Stomach (tissue), 8 donors: ENCODE measurements at regions not wholly inside any gene's neighbourhood (a gene's known extent, or its start where the extent isn't known, plus 50 kb on each side); places are given as distances from the start of the nearest gene placed in this dataset.

Experiments
- DNase-seq, 2 donors: peaks; one replicate each; pipeline versions ENCODE4 v3.0.0 to v3.0.0-alpha.2; 2013 to 2019
- H3K27ac ChIP-seq, 5 donors: fragments of 200-600 bp in 4 of 5; sonication (generic) in 4 of 5; one replicate each; pipeline ENCODE4 v1.5.1; 2013 to 2019; ENCODE audit warnings: mild to moderate bottlenecking in 1 of 5, moderate library complexity in 1 of 5
- H3K27me3 ChIP-seq, 3 donors: fragments of 200-600 bp; sonication (generic); one replicate each; pipeline ENCODE4 v1.5.1; 2017 to 2019; ENCODE audit warnings: mixed run types in 1 of 3
- H3K36me3 ChIP-seq, 4 donors: fragments of 200-600 bp; sonication (generic); 1 replicate in 3 of 4; 2 replicates in 1 of 4; pipeline ENCODE4 v1.5.1; 2016 to 2019
- H3K4me1 ChIP-seq, 4 donors: fragments of 200-600 bp; sonication (generic); one replicate each; pipeline ENCODE4 v1.5.1; 2016 to 2019
- H3K4me3 ChIP-seq, 4 donors: fragments of 200-600 bp; sonication (generic) in 3 of 4; one replicate each; pipeline ENCODE4 v1.5.1; 2016 to 2019; ENCODE audit warnings: mild to moderate bottlenecking in 1 of 4
- H3K9me3 ChIP-seq, 4 donors: fragments of 200-600 bp; sonication (generic); one replicate each; pipeline ENCODE4 v1.5.1; 2016 to 2019
- EP300 ChIP-seq: sonication (generic); formaldehyde crosslinking; IDR thresholded peaks from one replicate; pipeline ENCODE4 v1.6.1; 2017; ENCODE audit warnings: antibody characterized with exemption
- POLR2A ChIP-seq, 4 donors: fragments of 450-650 bp; IDR thresholded peaks; one replicate each; pipeline ENCODE4 v1.6.1; 2016; ENCODE audit warnings: antibody characterized with exemption in 4 of 4, control low read depth in 2 of 4, mild to moderate bottlenecking in 1 of 4, moderate library complexity in 1 of 4
- POLR2AphosphoS5 ChIP-seq, 3 donors: sonication (generic); formaldehyde crosslinking; IDR thresholded peaks; one replicate each; pipeline ENCODE4 v1.6.1; 2016; ENCODE audit warnings: antibody characterized with exemption in 3 of 3
- WGBS, 5 donors: extraction: QIAGEN DNeasy Blood & Tissue Kit in 3 of 5; methylation state at CpG; one replicate each; pipeline versions ENCODE4 v1.1.5 to v1.1.7; 2013 to 2018; 5-methylcytosine and 5-hydroxymethylcytosine counted together
- intact Hi-C: fragments of 100-400 bp; cut with DNase I; formaldehyde crosslinking; loops from one replicate; pipeline ENCODE4 v1.15.1; 2023; ENCODE audit warnings: low total_unique reads
- TF ChIP-seq, protein P1 (sequence below), 7 experiments: fragments of 450-650 bp in 4 of 7; fragments of 200-600 bp in 3 of 7; sonication (generic) in 3 of 7; IDR thresholded peaks; one replicate each; pipeline ENCODE4 v1.5.1; 2016 to 2019; ENCODE audit warnings: antibody characterized with exemption in 7 of 7, control low read depth in 2 of 7, mild to moderate bottlenecking in 1 of 7
- donor health status: healthy with polysubstance abuse.
- donor health status: Bipolar disorder and iron deficiency.
- donor health status: healthy.

DNA sequence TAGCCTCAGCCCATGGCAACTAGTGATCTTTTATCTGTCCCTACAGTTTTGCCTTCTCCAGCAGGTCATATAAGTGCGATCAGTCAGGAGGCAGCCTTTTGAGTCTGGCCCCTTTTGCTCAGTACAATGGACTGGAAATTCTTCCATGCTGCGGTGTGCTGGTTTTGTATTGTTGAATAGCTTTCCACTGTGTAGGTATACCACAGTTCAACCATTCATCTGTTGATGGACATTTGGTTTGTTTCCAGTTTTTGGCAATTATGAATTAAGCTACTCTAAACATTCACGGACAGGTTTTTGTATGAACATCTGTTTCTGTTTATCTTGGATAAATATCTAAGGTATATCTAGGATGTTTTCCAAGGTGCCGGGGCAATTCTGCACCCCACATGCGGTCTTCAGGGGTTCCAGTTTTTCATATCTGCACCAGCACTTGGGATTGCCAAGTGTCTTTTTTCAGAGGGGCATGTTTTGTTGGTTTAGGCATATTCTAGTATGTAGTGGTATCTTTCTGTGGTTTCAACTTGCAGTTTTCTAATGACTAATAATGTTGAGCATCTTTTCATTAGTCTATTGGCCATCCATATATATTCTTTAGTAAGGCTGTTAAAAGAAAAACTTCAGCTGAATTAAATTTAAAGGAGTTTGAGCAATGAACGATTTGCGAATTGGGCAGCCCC lies 141.0 kb downstream of the TFAP2C start:
- DNase-seq = no peak
- H3K9me3 ChIP-seq = peaks cover 0 to 4% (median 0%) of the 10 kb centered on the region in 4 donors
- intact Hi-C loops = no loop called here
- no peak overlapping the region for H3K27ac ChIP-seq
- H3K4me1 ChIP-seq = no peaks in the 10 kb centered on the region
- no peaks in the 10 kb centered on the region for H3K36me3 ChIP-seq
- H3K4me3 ChIP-seq = no peak overlapping the region
- peaks cover 0 to 6% (median 0%) of the 10 kb centered on the region in 3 donors for H3K27me3 ChIP-seq
- 52 to 73% (median 63%) methylated on average over 7 of the region's 7 CpGs for WGBS, 5 donors
- TF ChIP-seq POLR2A (IDR thresholded peaks at IDR 0.05) (no peak), POLR2AphosphoS5 (IDR thresholded peaks at IDR 0.05) (no peak), EP300 (no peak)
- TF ChIP-seq, protein P1, sequence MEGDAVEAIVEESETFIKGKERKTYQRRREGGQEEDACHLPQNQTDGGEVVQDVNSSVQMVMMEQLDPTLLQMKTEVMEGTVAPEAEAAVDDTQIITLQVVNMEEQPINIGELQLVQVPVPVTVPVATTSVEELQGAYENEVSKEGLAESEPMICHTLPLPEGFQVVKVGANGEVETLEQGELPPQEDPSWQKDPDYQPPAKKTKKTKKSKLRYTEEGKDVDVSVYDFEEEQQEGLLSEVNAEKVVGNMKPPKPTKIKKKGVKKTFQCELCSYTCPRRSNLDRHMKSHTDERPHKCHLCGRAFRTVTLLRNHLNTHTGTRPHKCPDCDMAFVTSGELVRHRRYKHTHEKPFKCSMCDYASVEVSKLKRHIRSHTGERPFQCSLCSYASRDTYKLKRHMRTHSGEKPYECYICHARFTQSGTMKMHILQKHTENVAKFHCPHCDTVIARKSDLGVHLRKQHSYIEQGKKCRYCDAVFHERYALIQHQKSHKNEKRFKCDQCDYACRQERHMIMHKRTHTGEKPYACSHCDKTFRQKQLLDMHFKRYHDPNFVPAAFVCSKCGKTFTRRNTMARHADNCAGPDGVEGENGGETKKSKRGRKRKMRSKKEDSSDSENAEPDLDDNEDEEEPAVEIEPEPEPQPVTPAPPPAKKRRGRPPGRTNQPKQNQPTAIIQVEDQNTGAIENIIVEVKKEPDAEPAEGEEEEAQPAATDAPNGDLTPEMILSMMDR (IDR thresholded peaks at IDR 0.05) = no peak

DNA sequence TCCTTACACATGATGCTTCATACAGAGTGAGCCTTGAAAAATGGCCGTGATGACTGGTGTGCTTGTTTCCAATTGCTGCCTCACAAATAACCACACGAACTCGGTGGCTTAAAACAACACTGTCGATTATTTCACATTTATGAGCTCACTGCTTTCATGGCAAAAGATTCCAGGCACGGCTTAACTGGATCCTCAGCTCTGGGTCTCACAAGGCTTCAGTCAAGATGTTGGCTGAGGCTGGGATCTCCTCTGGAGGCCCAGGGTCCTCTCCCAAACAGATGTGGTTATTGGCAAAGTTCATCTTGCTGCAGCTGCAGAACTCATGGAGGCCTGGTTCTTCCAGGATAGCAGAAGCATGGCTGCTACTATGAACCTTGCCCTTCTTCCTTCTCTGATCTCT lies 144.6 kb downstream of the TFAP2C start:
- intact Hi-C loops = no loop called here
- no peaks in the 10 kb centered on the region for H3K4me1 ChIP-seq
- DNase-seq = no peak

DNA sequence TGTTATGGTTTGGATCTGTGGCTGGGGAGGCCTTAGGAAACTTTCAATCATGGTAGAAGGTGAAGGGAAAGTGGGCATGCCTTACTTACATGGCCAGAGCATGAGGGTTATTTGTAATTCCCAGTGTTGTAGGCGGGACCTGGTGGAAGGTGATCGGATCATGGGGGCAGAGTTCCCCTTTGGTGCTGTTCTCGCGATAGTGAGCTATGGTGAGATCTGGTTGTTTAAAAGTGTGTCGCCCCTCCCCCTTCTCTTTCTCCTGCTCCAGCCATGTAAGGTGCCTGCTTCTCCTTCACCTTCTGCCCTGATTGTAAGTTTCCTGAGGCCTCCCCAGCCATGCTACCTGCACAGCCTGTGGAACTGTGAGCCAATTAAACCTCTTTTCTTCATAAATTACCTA lies 145.8 kb downstream of the TFAP2C start:
- Histone ChIP-seq H3K27me3 (peaks cover 0 to 33% (median 5%) of the 10 kb centered on the region in 3 donors), H3K9me3 (no peaks in the 10 kb centered on the region), H3K36me3 (no peaks in the 10 kb centered on the region), H3K4me1 (no peaks in the 10 kb centered on the region), H3K27ac (no peak overlapping the region), H3K4me3 (no peak overlapping the region)
- no peak for DNase-seq
- WGBS, 5 donors = 82 to 97% (median 89%) methylated on average over 5 of the region's 5 CpGs
- intact Hi-C loops = no loop called here
- TF ChIP-seq EP300 = no peak
- TF ChIP-seq POLR2A (IDR thresholded peaks at IDR 0.05) = no peak
- no peak for TF ChIP-seq POLR2AphosphoS5 (IDR thresholded peaks at IDR 0.05)
- TF ChIP-seq, protein P1 (IDR thresholded peaks at IDR 0.05) = no peak

More for the DNA sequence above, 144.6 kb downstream of the TFAP2C start:
- H3K36me3 ChIP-seq = no peaks in the 10 kb centered on the region
- 79 to 88% (median 84%) methylated on average over 5 of the region's 5 CpGs for whole genome bisulfite sequencing, 5 donors
- no peak for TF ChIP-seq POLR2AphosphoS5 (IDR thresholded peaks at IDR 0.05)
- no peak for TF ChIP-seq POLR2A (IDR thresholded peaks at IDR 0.05)
- TF ChIP-seq, protein P1 (IDR thresholded peaks at IDR 0.05) = no peak
- no peak for TF ChIP-seq EP300
- H3K4me3 ChIP-seq = no peak overlapping the region
- peaks cover 0 to 22% (median 0%) of the 10 kb centered on the region in 3 donors for H3K27me3 ChIP-seq
- no peaks in the 10 kb centered on the region for H3K9me3 ChIP-seq
- no peak overlapping the region for H3K27ac ChIP-seq

DNA sequence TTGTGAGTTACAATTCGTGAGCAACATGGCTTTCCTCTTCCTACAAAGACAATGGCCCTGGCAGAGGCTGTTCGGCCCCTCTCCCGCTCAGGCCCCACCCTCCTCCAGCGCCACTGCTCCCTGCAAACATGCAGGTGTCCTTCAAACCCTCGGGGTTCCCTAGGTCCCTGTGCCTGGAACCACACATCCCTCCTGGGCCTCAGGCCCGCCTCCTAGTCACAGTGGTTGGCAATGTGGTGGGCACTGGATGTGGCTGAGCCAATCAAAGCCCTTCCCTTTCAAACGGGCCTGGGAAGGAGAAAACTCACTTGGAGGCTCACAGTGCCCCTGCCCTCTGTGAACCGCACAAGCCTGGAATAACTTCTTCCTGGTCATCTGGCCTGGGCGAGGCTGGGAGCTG lies 147.2 kb downstream of the TFAP2C start:
- Histone ChIP-seq H3K36me3 (no peaks in the 10 kb centered on the region), H3K27ac (no peak overlapping the region), H3K4me3 (no peak overlapping the region), H3K27me3 (peaks cover 0 to 48% (median 10%) of the 10 kb centered on the region in 3 donors), H3K9me3 (no peaks in the 10 kb centered on the region), H3K4me1 (no peaks in the 10 kb centered on the region)
- WGBS, 5 donors = 58 to 71% (median 63%) methylated on average over 9 of the region's 9 CpGs
- TF ChIP-seq, protein P1 (IDR thresholded peaks at IDR 0.05) = no peak
- TF ChIP-seq POLR2A (IDR thresholded peaks at IDR 0.05) (no peak), EP300 (no peak), POLR2AphosphoS5 (IDR thresholded peaks at IDR 0.05) (no peak)
- no peak for DNase-seq
- intact Hi-C loops = no loop called here
